Bronchial epithelial cell (primary cell): ENCODE measurements at regions not wholly inside any gene's neighbourhood (a gene's known extent, or its start where the extent isn't known, plus 50 kb on each side); places are given as distances from the start of the nearest gene placed in this dataset.
"Not testable (repeated sequence)": the region's sequence is repeated elsewhere in the genome, so short reads cannot be mapped to it uniquely, and the experiment has no call there.

Experiments used
- DNase-seq: peaks from one replicate; pipeline ENCODE4 v3.0.0-alpha.2; 2010; ENCODE audit warnings: low read depth
- FAIRE-seq: peaks from 2 replicates; lab custom pipeline; 2011; peaks lifted over from hg19 to GRCh38; lab: Jason Lieb, UNC
- H3K27me3 ChIP-seq: 2 replicates; pipeline ENCODE4 v1.5.1; 2011; ENCODE audit warnings: low read length; ENCODE audit not compliant: control insufficient read depth, insufficient read depth
- H3K36me3 ChIP-seq: 2 replicates; pipeline ENCODE4 v1.5.1; 2011; ENCODE audit warnings: low read length; ENCODE audit not compliant: control insufficient read depth, insufficient read depth
- H3K4me3 ChIP-seq: 2 replicates; pipeline ENCODE4 v1.5.1; 2011; ENCODE audit warnings: mild to moderate bottlenecking, low read depth, low read length, control low read depth
- TF ChIP-seq, protein P1 (sequence below): IDR thresholded peaks from 2 replicates; pipeline ENCODE4 v1.5.1; 2011; ENCODE audit warnings: mild to moderate bottlenecking, moderate library complexity, low read length, control low read depth, inconsistent platforms; ENCODE audit not compliant: insufficient read depth, severe bottlenecking

DNA sequence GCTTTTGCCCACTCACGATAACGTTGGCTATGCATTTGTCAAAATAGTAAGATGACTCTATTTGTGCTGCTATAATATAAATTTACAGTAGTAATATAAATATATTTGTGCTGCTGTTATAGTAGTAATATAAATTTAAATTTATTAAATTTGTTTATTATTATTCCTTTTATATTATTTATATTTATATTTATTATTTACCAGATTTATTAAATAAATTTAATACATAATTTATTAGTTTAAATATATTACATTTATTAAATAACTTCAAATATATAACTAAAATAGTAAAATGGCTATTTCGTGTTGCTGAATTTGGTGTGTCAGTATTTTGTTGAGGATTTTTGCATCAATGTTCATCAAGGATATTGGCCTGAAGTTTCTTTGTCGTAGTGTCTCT is 246.5 kb upstream of the FGF16 start:
- DNase-seq (no peak), FAIRE-seq (no peak)
- H3K36me3 ChIP-seq = no peaks in the 10 kb centered on the region
- no peaks in the 10 kb centered on the region for H3K27me3 ChIP-seq
- TF ChIP-seq, protein P1, sequence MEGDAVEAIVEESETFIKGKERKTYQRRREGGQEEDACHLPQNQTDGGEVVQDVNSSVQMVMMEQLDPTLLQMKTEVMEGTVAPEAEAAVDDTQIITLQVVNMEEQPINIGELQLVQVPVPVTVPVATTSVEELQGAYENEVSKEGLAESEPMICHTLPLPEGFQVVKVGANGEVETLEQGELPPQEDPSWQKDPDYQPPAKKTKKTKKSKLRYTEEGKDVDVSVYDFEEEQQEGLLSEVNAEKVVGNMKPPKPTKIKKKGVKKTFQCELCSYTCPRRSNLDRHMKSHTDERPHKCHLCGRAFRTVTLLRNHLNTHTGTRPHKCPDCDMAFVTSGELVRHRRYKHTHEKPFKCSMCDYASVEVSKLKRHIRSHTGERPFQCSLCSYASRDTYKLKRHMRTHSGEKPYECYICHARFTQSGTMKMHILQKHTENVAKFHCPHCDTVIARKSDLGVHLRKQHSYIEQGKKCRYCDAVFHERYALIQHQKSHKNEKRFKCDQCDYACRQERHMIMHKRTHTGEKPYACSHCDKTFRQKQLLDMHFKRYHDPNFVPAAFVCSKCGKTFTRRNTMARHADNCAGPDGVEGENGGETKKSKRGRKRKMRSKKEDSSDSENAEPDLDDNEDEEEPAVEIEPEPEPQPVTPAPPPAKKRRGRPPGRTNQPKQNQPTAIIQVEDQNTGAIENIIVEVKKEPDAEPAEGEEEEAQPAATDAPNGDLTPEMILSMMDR = no peak
- H3K4me3 ChIP-seq = no peak overlapping the region

DNA sequence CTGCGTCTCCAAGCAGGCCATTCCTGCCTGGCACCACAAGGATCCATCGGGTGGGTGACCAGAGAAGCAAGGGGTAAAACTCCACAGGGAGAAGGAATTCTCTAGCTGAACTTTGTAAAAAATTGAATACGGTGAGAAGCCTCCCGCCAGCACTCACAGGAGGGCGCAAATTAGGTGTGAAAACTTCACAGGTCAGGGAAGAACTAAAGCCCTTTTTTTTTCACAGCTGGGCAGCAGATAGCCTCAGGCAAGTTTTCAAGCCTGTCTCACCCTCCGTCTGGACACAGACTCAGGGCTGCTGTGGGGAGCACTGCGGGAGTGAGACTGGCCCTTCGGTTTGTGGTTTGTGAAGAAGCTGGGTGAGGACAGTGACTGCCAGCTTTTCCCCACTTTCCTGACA is 224.1 kb upstream of the FGF16 start:
- Histone ChIP-seq H3K36me3 (no peaks in the 10 kb centered on the region), H3K4me3 (no peak overlapping the region), H3K27me3 (no peaks in the 10 kb centered on the region)
- FAIRE-seq = no peak
- no peak for DNase-seq
- TF ChIP-seq, protein P1 = no peak

DNA sequence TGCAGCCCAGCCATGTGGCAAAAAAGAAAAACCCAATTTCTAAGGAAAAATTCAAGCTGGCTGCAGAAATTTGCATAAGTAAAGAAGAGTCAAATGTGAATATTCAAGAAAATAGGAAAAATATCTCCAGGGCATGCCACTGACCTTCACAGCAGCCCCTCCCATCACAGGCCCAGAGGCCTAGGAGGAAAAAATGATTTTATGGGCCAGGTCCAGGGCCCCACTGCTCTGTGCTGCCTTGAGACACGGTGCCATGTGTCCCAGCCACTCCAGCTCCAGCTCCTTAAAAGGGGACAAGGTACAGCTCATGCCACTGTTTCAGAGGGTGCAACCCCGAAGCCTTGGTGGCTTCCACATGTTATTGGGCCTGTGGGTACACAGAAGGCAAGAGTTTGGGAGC is 182.7 kb upstream of the FGF16 start:
- DNase-seq (no peak), FAIRE-seq (no peak)
- H3K27me3 ChIP-seq = no peaks in the 10 kb centered on the region
- no peaks in the 10 kb centered on the region for H3K36me3 ChIP-seq
- TF ChIP-seq, protein P1 = no peak
- H3K4me3 ChIP-seq = no peak overlapping the region

DNA sequence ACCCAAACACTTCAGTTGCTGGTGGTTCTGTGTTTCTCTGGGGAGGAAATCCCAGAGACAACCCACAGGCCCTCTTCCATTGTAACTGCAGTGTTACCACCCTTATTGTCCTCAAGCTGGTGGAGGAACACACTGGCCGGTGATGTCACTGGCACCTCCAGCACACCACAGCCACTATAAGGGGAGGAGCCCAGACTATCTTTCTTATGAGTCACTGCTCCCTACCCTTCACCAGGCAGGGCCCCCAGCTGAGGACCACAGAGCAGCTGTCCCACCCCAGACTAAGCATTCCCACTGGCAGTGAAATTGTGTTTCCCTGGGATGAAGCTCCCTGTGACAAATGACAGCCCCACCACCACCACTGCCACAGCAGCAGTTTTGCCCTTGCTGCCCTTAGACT is 171.8 kb upstream of the FGF16 start:
- Histone ChIP-seq H3K4me3 (no peak overlapping the region), H3K36me3 (no peaks in the 10 kb centered on the region), H3K27me3 (no peaks in the 10 kb centered on the region)
- FAIRE-seq (no peak), DNase-seq (no peak)
- TF ChIP-seq, protein P1 = no peak

DNA sequence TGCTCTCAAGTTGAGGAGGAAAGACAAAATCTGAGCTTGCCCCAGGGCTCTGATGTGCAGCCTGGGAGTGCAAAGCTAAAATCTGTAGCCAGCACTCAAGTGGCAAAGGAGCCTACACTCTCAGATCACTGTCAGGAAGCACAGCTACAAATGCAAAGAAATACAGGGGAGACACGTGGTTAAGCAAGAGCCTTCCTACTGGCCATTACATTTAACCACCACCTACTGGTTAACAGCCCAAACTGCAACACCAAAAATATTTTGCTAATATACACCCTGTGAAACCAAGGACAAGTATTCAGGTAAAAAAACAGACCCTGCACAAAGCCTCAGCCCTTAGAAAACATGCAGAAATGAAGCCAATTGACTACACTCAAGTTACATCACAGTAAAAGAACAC is 170.4 kb upstream of the FGF16 start:
- DNase-seq (no peak), FAIRE-seq (no peak)
- no peaks in the 10 kb centered on the region for H3K27me3 ChIP-seq
- no peak overlapping the region for H3K4me3 ChIP-seq
- TF ChIP-seq, protein P1 = no peak
- no peaks in the 10 kb centered on the region for H3K36me3 ChIP-seq

DNA sequence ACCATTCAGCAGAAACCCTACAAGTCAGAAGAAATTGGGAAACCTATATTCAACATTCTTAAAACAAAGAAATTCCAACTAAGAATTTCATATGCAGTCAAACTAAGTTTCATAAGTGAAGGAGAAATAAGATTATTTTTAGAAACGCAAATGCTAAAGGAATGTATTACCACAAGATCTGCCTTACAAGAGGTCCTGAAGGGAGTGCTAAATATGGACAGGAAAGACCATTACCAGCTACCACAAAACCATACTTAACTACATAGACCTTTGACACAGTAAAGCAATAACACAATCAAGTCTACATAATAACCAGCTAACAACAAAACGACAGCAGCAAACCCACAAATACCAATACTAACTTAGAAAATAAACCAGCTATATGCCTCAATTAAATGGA is 169.3 kb upstream of the FGF16 start:
- DNase-seq (no peak), FAIRE-seq (no peak)
- TF ChIP-seq, protein P1 = no peak
- Histone ChIP-seq H3K27me3 (no peaks in the 10 kb centered on the region), H3K4me3 (no peak overlapping the region), H3K36me3 (no peaks in the 10 kb centered on the region)

DNA sequence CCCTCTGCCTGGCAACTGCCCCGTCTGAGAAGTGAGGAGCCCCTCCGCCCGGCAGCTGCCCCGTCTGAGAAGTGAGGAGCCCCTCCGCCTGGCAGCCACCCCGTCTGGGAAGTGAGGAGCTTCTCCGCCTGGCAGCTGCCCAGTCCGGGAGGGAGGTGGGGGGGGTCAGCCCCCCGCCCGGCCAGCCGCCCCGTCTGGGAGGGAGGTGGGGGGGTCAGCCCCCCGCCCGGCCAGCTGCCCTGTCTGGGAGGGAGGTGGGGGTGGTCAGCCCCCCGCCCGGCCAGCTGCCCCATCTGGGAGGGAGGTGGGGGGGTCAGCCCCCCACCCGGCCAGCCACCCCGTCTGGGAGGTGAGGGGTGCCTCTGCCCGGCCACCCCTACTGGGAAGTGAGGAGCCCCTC is 167.8 kb upstream of the FGF16 start:
- H3K36me3 ChIP-seq, DNase-seq, H3K27me3 ChIP-seq, H3K4me3 ChIP-seq, FAIRE-seq: not testable (repeated sequence)
